ENCODE measurements at regions not wholly inside any gene's neighbourhood (a gene's known extent, or its start where the extent isn't known, plus 50 kb on each side); places are given as distances from the start of the nearest gene placed in this dataset.

GRCh38 chr21:31521515-31521914, 138.0 kb upstream of the SOD1 start:
- TF ChIP-seq TCF7L2 (IDR thresholded peaks at IDR 0.05; ENCODE audit: low read depth, low read length) (no peak), CTCF (IDR thresholded peaks at IDR 0.05) (no peak)
